Vagina (tissue), 2 donors: ENCODE measurements at regions not wholly inside any gene's neighbourhood (a gene's known extent, or its start where the extent isn't known, plus 50 kb on each side); places are given as distances from the start of the nearest gene placed in this dataset.

Experiments
- CTCF ChIP-seq, 3 experiments: fragments of 450-650 bp in 2 of 3; fragments of 200-600 bp in 1 of 3; sonication (generic) in 1 of 3; IDR thresholded peaks; one replicate each; pipeline ENCODE4 v1.5.1; 2017 to 2019; ENCODE audit warnings: antibody characterized with exemption in 3 of 3, mild to moderate bottlenecking in 2 of 3, moderate library complexity in 2 of 3
- POLR2AphosphoS5 ChIP-seq, 2 donors: sonication (generic); formaldehyde crosslinking; IDR thresholded peaks; one replicate each; pipeline ENCODE4 v1.9.0; 2017; ENCODE audit warnings: antibody characterized with exemption in 2 of 2, mild to moderate bottlenecking in 2 of 2, low read depth in 1 of 2; ENCODE audit not compliant: insufficient read depth in 1 of 2

DNA sequence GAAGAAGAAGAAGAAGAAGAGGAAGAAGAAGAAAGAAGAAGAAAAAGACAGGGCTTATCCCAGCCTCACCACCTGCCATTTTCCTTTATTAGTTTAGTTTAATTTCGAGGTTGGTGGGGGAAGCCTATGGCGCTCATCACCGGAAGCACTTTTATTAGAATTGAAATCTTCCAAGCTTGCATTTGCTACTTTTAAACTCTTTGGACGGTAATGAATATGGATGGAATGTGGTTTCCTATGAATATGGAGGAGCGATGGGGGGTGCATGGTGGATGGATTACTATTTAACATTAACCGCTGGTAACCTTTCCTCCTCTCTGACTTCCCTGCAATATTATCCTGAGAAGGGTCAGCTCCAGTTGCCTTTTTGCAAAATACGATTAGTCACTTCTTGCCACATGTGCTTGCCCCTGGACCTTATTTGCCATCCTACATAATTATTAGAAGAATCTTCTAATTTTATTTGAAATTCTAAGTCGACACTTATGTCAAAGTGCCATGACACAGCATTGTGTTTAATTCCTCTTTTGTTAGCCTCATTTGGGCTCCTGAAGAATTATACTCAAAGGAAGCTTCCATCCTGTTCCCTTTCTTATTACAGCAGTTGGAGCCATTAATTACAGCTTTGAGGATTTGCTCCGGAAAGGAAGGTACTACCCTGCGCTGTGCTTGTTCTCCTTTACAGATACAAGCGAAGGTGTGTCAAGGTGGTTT lies 424.5 kb downstream of the VRK1 start:
- TF ChIP-seq CTCF (IDR thresholded peaks at IDR 0.05): no peak
- no peak for TF ChIP-seq POLR2AphosphoS5 (IDR thresholded peaks at IDR 0.05; ENCODE audit: insufficient read depth in 1 of 2, low read depth in 1 of 2)
